Uterus (tissue), 2 donors: ENCODE measurements at regions not wholly inside any gene's neighbourhood (a gene's known extent, or its start where the extent isn't known, plus 50 kb on each side); places are given as distances from the start of the nearest gene placed in this dataset.

Experiments used
- POLR2A ChIP-seq, 2 donors: fragments of 450-650 bp; IDR thresholded peaks; one replicate each; pipeline ENCODE4 v1.6.1; 2016; ENCODE audit warnings: antibody characterized with exemption in 2 of 2, mild to moderate bottlenecking in 1 of 2, moderate library complexity in 1 of 2
- TF ChIP-seq, protein P1 (sequence below), 4 experiments: fragments of 200-600 bp in 2 of 4; fragments of 450-650 bp in 2 of 4; sonication (generic) in 2 of 4; IDR thresholded peaks; one replicate each; pipeline ENCODE4 v1.5.1; 2016 to 2019; ENCODE audit warnings: antibody characterized with exemption in 4 of 4, mild to moderate bottlenecking in 2 of 4, moderate library complexity in 1 of 4

DNA sequence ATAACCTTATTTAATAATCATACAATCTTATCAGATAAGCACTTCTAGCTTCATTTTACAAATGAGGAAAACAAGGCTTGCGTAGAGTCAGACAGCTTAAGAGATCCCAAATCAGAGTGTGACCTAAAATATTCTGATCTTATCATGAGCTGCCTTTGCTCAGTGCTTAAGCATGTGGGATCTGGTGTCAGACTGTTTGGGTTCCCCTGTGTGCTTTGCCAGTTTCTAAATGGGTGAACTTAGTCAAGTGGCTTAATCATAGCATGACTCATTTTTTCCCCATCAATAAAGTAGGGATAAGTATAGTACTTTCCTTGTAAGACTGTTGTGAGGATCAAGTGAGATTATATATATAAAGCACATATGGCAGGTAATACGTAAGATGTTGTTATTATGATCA lies 612.6 kb upstream of the C16orf82 start:
- TF ChIP-seq, protein P1, sequence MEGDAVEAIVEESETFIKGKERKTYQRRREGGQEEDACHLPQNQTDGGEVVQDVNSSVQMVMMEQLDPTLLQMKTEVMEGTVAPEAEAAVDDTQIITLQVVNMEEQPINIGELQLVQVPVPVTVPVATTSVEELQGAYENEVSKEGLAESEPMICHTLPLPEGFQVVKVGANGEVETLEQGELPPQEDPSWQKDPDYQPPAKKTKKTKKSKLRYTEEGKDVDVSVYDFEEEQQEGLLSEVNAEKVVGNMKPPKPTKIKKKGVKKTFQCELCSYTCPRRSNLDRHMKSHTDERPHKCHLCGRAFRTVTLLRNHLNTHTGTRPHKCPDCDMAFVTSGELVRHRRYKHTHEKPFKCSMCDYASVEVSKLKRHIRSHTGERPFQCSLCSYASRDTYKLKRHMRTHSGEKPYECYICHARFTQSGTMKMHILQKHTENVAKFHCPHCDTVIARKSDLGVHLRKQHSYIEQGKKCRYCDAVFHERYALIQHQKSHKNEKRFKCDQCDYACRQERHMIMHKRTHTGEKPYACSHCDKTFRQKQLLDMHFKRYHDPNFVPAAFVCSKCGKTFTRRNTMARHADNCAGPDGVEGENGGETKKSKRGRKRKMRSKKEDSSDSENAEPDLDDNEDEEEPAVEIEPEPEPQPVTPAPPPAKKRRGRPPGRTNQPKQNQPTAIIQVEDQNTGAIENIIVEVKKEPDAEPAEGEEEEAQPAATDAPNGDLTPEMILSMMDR (IDR thresholded peaks at IDR 0.05): no peak
- TF ChIP-seq POLR2A (IDR thresholded peaks at IDR 0.05): no peak
